GM18873 (cell line): ENCODE measurements at regions not wholly inside any gene's neighbourhood (a gene's known extent, or its start where the extent isn't known, plus 50 kb on each side); places are given as distances from the start of the nearest gene placed in this dataset.

Source experiments
- ATAC-seq: cut with Tn5 transposase; IDR thresholded peaks from one replicate; pipeline ENCODE4 v1.9.1; 2021; ENCODE audit warnings: mild to moderate bottlenecking, moderate library complexity, moderate number of reproducible peaks; ENCODE audit not compliant: unreplicated experiment, low FRiP score

GRCh38 chr2:12074126-12074844 is 327.9 kb downstream of the LPIN1 start:
- no peak for ATAC-seq

- no peak for ATAC-seq
Observed at GRCh38 chr2:12074845-12075217, 328.4 kb downstream of the LPIN1 start.

- ATAC-seq = no peak
Observed at GRCh38 chr2:12075603-12076002, 329.2 kb downstream of the LPIN1 start.

GRCh38 chr2:12076810-12077209 is 330.4 kb downstream of the LPIN1 start:
- ATAC-seq = no peak

- no peak for ATAC-seq
Observed at GRCh38 chr2:12080360-12080759, 333.9 kb downstream of the LPIN1 start.

GRCh38 chr2:12081481-12082210 is 335.2 kb downstream of the LPIN1 start:
- no peak for ATAC-seq

- ATAC-seq = no peak
Observed at GRCh38 chr2:12083081-12083581, 336.7 kb downstream of the LPIN1 start.

GRCh38 chr2:12083713-12084419 is 337.4 kb downstream of the LPIN1 start:
- ATAC-seq = no peak

- no peak for ATAC-seq
Observed at GRCh38 chr2:12087175-12087574, 340.7 kb downstream of the LPIN1 start.

- ATAC-seq = no peak
Observed at GRCh38 chr2:12087671-12088380, 341.4 kb downstream of the LPIN1 start.

- ATAC-seq = no peak
Observed at GRCh38 chr2:12089001-12089400, 342.6 kb downstream of the LPIN1 start.

- no peak for ATAC-seq
Observed at GRCh38 chr2:12089496-12089895, 343.1 kb downstream of the LPIN1 start.

- no peak for ATAC-seq
Observed at GRCh38 chr2:12090072-12090471, 343.6 kb downstream of the LPIN1 start.

GRCh38 chr2:12090590-12090989 is 344.2 kb downstream of the LPIN1 start:
- no peak for ATAC-seq

GRCh38 chr2:12091201-12091806 is 344.9 kb downstream of the LPIN1 start:
- no peak for ATAC-seq

- no peak for ATAC-seq
Observed at GRCh38 chr2:12094134-12094533, 347.7 kb downstream of the LPIN1 start.

- no peak for ATAC-seq
Observed at GRCh38 chr2:12096051-12096787, 349.8 kb downstream of the LPIN1 start.

GRCh38 chr2:12096788-12097449 is 350.5 kb downstream of the LPIN1 start:
- no peak for ATAC-seq

GRCh38 chr2:12097859-12098258 is 351.4 kb downstream of the LPIN1 start:
- no peak for ATAC-seq
